H1 (cell line): ENCODE measurements at regions not wholly inside any gene's neighbourhood (a gene's known extent, or its start where the extent isn't known, plus 50 kb on each side); places are given as distances from the start of the nearest gene placed in this dataset.

Experiments used
- CTCF ChIA-PET: fragments of 300-600 bp; sonication (Branson Sonifier 250); formaldehyde crosslinking; loops from one replicate; lab custom pipeline; 2021; ENCODE audit not compliant: partially characterized antibody; lab: Charles Lee
- POLR2A ChIA-PET: fragments of 300-600 bp; sonication (Branson Sonifier 250); formaldehyde crosslinking; loops from one replicate; lab custom pipeline; 2021; ENCODE audit warnings: inconsistent platforms; ENCODE audit not compliant: partially characterized antibody; lab: Charles Lee
- DNase-seq, 2 experiments: peaks; one replicate each; pipeline versions ENCODE4 v3.0.0 to v3.0.0-alpha.2; 2010 to 2022; ENCODE audit warnings: low spot score in 2 of 2, low read depth in 1 of 2, mixed read lengths in 1 of 2
- FAIRE-seq: peaks from 2 replicates; lab custom pipeline; 2011; peaks lifted over from hg19 to GRCh38; lab: Jason Lieb, UNC
- H2AFZ ChIP-seq: 2 replicates; pipeline ENCODE4 v1.8.1; 2012; ENCODE audit warnings: low read length, inconsistent platforms
- H2AK5ac ChIP-seq: 2 replicates; pipeline ENCODE4 v1.6.1; 2013; ENCODE audit warnings: low read depth, low read length
- H2BK120ac ChIP-seq: replicated peaks from 2 replicates; pipeline ENCODE3; 2013; ENCODE audit warnings: low read depth, low read length, inconsistent platforms
- H2BK12ac ChIP-seq: 2 replicates; pipeline ENCODE4 v1.6.1; 2013; ENCODE audit warnings: low read depth, low read length
- H2BK15ac ChIP-seq: 2 replicates; pipeline ENCODE4 v1.6.1; 2013; ENCODE audit warnings: low read length
- H2BK20ac ChIP-seq: 2 replicates; pipeline ENCODE4 v1.6.1; 2013; ENCODE audit warnings: low read length
- H2BK5ac ChIP-seq: 2 replicates; pipeline ENCODE4 v1.6.1; 2013; ENCODE audit warnings: low read depth, low read length
- H3K14ac ChIP-seq: 2 replicates; pipeline ENCODE4 v1.6.1; 2013; ENCODE audit warnings: inconsistent platforms; ENCODE audit not compliant: insufficient read length
- H3K18ac ChIP-seq: 2 replicates; pipeline ENCODE4 v1.6.1; 2013; ENCODE audit warnings: low read length; ENCODE audit errors: extremely low read depth
- H3K23ac ChIP-seq: 2 replicates; pipeline ENCODE4 v1.6.1; 2013; ENCODE audit warnings: inconsistent platforms; ENCODE audit not compliant: insufficient read length
- H3K23me2 ChIP-seq: 2 replicates; pipeline ENCODE4 v1.6.1; 2013; ENCODE audit warnings: low read depth, low read length
- H3K27ac ChIP-seq: 2 replicates; pipeline ENCODE4 v1.6.1; 2011; ENCODE audit warnings: low read depth, low read length, inconsistent platforms
- H3K27me3 ChIP-seq, 4 experiments: replicated peaks in 1 of 4; 1 replicate in 1 of 4; 2 replicates in 3 of 4; pipeline versions ENCODE4 v1.6.1 to v1.8.1; 2011 to 2013; ENCODE audit warnings: low read length in 3 of 4, mild to moderate bottlenecking in 3 of 4, inconsistent platforms in 2 of 4, mixed read lengths in 2 of 4, moderate library complexity in 1 of 4; ENCODE audit not compliant: control insufficient read depth in 3 of 4, insufficient read depth in 3 of 4; ENCODE audit errors: extremely low read depth in 1 of 4
- H3K36me3 ChIP-seq, 4 experiments: 2 replicates each; pipeline versions ENCODE4 v1.6.1 to v1.8.1; 2011 to 2013; ENCODE audit warnings: mild to moderate bottlenecking in 4 of 4, low read length in 3 of 4, moderate library complexity in 2 of 4, control low read depth in 1 of 4, inconsistent platforms in 1 of 4; ENCODE audit not compliant: insufficient read depth in 4 of 4, control insufficient read depth in 2 of 4
- H3K4ac ChIP-seq: replicated peaks from 2 replicates; pipeline ENCODE3; 2013; ENCODE audit warnings: low read length, low read depth, mixed read lengths, inconsistent platforms; ENCODE audit not compliant: insufficient read length
- H3K4me1 ChIP-seq, 4 experiments: replicated peaks in 1 of 4; 1 replicate in 1 of 4; 2 replicates in 3 of 4; pipeline versions ENCODE4 v1.6.1 to v1.8.1; 2011 to 2013; ENCODE audit warnings: low read length in 3 of 4, inconsistent platforms in 2 of 4, mixed read lengths in 1 of 4; ENCODE audit not compliant: insufficient read depth in 4 of 4, control insufficient read depth in 3 of 4
- H3K4me2 ChIP-seq, 2 experiments: 2 replicates each; pipeline versions ENCODE4 v1.6.1 to v1.8.1; 2011 to 2013; ENCODE audit warnings: low read depth in 2 of 2, low read length in 2 of 2, control low read depth in 1 of 2, inconsistent platforms in 1 of 2, mild to moderate bottlenecking in 1 of 2; ENCODE audit not compliant: insufficient read depth in 1 of 2
- H3K4me3 ChIP-seq, 4 experiments: fragments of 200-600, 300-600 bp in 1 of 4; sonication (generic), shearing (Covaris generic), sonication (Bioruptor Twin) in 1 of 4; 2 replicates each; pipeline versions ENCODE4 v1.5.1 to v1.8.1; 2011 to 2016; ENCODE audit warnings: low read length in 4 of 4, low read depth in 3 of 4, control low read depth in 2 of 4, inconsistent platforms in 2 of 4, mild to moderate bottlenecking in 2 of 4, mixed read lengths in 1 of 4, moderate library complexity in 1 of 4; ENCODE audit not compliant: insufficient read depth in 2 of 4; ENCODE audit errors: extremely low read depth in 1 of 4
- H3K56ac ChIP-seq: replicated peaks from 2 replicates; pipeline ENCODE3; 2013; ENCODE audit warnings: low read depth, mild to moderate bottlenecking, mixed read lengths, low read length, inconsistent platforms; ENCODE audit not compliant: insufficient read length
- H3K79me1 ChIP-seq: 2 replicates; pipeline ENCODE4 v1.6.1; 2013; ENCODE audit warnings: low read depth, low read length, control low read depth
- H3K79me2 ChIP-seq, 2 experiments: 2 replicates each; pipeline versions ENCODE4 v1.6.1 to v1.8.1; 2012 to 2013; ENCODE audit warnings: low read length in 2 of 2, mild to moderate bottlenecking in 2 of 2, inconsistent platforms in 1 of 2; ENCODE audit not compliant: insufficient read depth in 2 of 2, control insufficient read depth in 1 of 2
- H3K9ac ChIP-seq, 4 experiments: replicated peaks in 1 of 4; 1 replicate in 1 of 4; 2 replicates in 3 of 4; pipeline versions ENCODE4 v1.6.1 to v1.8.1; 2011 to 2013; ENCODE audit warnings: low read depth in 3 of 4, low read length in 3 of 4, control low read depth in 2 of 4, mild to moderate bottlenecking in 2 of 4, moderate library complexity in 2 of 4, inconsistent platforms in 1 of 4; ENCODE audit errors: extremely low read depth in 1 of 4
- H3K9me3 ChIP-seq, 2 experiments: 2 replicates each; pipeline versions ENCODE4 v1.6.1 to v1.8.1; 2012 to 2013; ENCODE audit warnings: mild to moderate bottlenecking in 2 of 2, moderate library complexity in 2 of 2, control low read depth in 1 of 2, inconsistent platforms in 1 of 2, low read depth in 1 of 2, low read length in 1 of 2, mixed read lengths in 1 of 2; ENCODE audit not compliant: insufficient read depth in 2 of 2
- H4K20me1 ChIP-seq, 2 experiments: replicated peaks in 1 of 2; 2 replicates each; pipeline versions ENCODE3 to v1.8.1; 2011 to 2013; ENCODE audit warnings: inconsistent platforms in 2 of 2, low read length in 2 of 2, mild to moderate bottlenecking in 1 of 2; ENCODE audit not compliant: insufficient read depth in 2 of 2, control insufficient read depth in 1 of 2
- H4K5ac ChIP-seq: 2 replicates; pipeline ENCODE4 v1.6.1; 2013; ENCODE audit warnings: low read length, low read depth, mixed read lengths, inconsistent platforms; ENCODE audit not compliant: insufficient read length
- H4K8ac ChIP-seq: 2 replicates; pipeline ENCODE4 v1.8.0; 2013; ENCODE audit warnings: mild to moderate bottlenecking, moderate library complexity, low read length, inconsistent platforms; ENCODE audit not compliant: insufficient read depth; ENCODE audit errors: extremely low read depth
- H4K91ac ChIP-seq: replicated peaks from 2 replicates; pipeline ENCODE3; 2013; ENCODE audit warnings: low read length, mixed read lengths, inconsistent platforms; ENCODE audit not compliant: insufficient read length
- CTBP2 ChIP-seq: IDR thresholded peaks from 2 replicates; pipeline ENCODE4 v1.7.0; 2011; ENCODE audit warnings: borderline replicate concordance, mild to moderate bottlenecking, moderate library complexity, mixed read lengths, low read length; ENCODE audit not compliant: insufficient read depth, insufficient read length
- HDAC2 ChIP-seq, 2 experiments: fragments of 300-600 bp in 1 of 2; sonication (generic) in 1 of 2; IDR thresholded peaks; 2 replicates each; pipeline ENCODE4 v1.6.1; 2011 to 2012; ENCODE audit warnings: low read depth in 2 of 2, low read length in 2 of 2, mild to moderate bottlenecking in 2 of 2, moderate library complexity in 2 of 2, borderline replicate concordance in 1 of 2, inconsistent platforms in 1 of 2
- WGBS, 2 experiments: shearing (Covaris generic) in 1 of 2; methylation state at CpG; one replicate each; pipeline versions ENCODE4 v1.1.6 to v1.1.7; 2013 to 2015; ENCODE audit warnings: low lambda C conversion rate in 2 of 2, mixed read lengths in 2 of 2, inconsistent platforms in 1 of 2, low coverage in 1 of 2, missing lambda C conversion rate in 1 of 2; ENCODE audit not compliant: insufficient replicate concordance in 2 of 2, insufficient coverage in 1 of 2, insufficient read length in 1 of 2; ENCODE audit errors: extremely low coverage in 1 of 2, missing lambda C conversion rate in 1 of 2; 5-methylcytosine and 5-hydroxymethylcytosine counted together

GRCh38 chr1:11355559-11356475, 82.8 kb downstream of the UBIAD1 start:
- 19% methylated on average over 18 of the region's 21 CpGs; no CpG with 5 or more reads in 1 of the 2 experiments for WGBS, 2 experiments
- no peak overlapping the region for H3K27ac ChIP-seq
- H2BK12ac ChIP-seq, result no peak overlapping the region
- CTCF ChIA-PET, result interaction anchor here (0.6 to 3.7 kb wide), 7 partner anchors 9 to 325 kb away, joined by 3 to 22 read pairs (median 3); partner anchors contain the start of gene MAD2L2
- peak overlapping the region; percentile 60 for H3K18ac ChIP-seq
- no peaks in the 10 kb centered on the region; the same call in 1 of the 2 replicates for H3K23me2 ChIP-seq
- no peak overlapping the region for H3K56ac ChIP-seq
- FAIRE-seq (no peak), DNase-seq (peak; percentile 61 to 76)
- H3K4me3 ChIP-seq, result peak overlapping the region; percentile 5 to 47 (median 32); a peak in 7 of 8 replicates
- POLR2A ChIA-PET, result interaction anchor here (1.2 kb wide), 1 partner anchor 11 kb away, joined by 3 read pairs; no protein-coding TSS in a partner anchor
- no peak overlapping the region for H2BK20ac ChIP-seq
- peak overlapping the region; percentile 28; the same call in 1 of the 2 replicates for H2AFZ ChIP-seq
- no peaks in the 10 kb centered on the region for H3K36me3 ChIP-seq
- H3K4ac ChIP-seq, result no peak overlapping the region
- TF ChIP-seq CTBP2, result peak; percentile 68
- TF ChIP-seq HDAC2 (IDR thresholded peaks at IDR 0.05; ENCODE audit: borderline replicate concordance in 1 of 2, low read depth in 2 of 2, low read length in 2 of 2), result no peak
- no peak overlapping the region for H3K14ac ChIP-seq
- no peak overlapping the region for H2BK120ac ChIP-seq
- H4K91ac ChIP-seq, result no peak overlapping the region
- H2BK5ac ChIP-seq, result peak overlapping the region; percentile 73; the same call in 1 of the 2 replicates
- H2AK5ac ChIP-seq, result no peak overlapping the region
- peak overlapping the region; percentile 13 for H4K5ac ChIP-seq
- H3K4me2 ChIP-seq, result peak overlapping the region; percentile 64 to 67
- H2BK15ac ChIP-seq, result 0 out of 2 replicates have a peak overlapping the region, but pooled peaks have one; percentile 5
- H3K23ac ChIP-seq, result no peak overlapping the region
- no peaks in the 10 kb centered on the region for H3K9me3 ChIP-seq
- H3K79me2 ChIP-seq, result no peaks in the 10 kb centered on the region
- no peaks in the 10 kb centered on the region for H4K20me1 ChIP-seq
- no peaks in the 10 kb centered on the region for H3K27me3 ChIP-seq
- no peaks in the 10 kb centered on the region for H3K79me1 ChIP-seq
- H4K8ac ChIP-seq, result no peak overlapping the region
- no peak overlapping the region; a peak in 1 of 7 replicates for H3K9ac ChIP-seq
- H3K4me1 ChIP-seq, result peaks cover 8 to 20% (median 12%) of the 10 kb centered on the region in 4 experiments
